A673 (cell line): ENCODE measurements at regions not wholly inside any gene's neighbourhood (a gene's known extent, or its start where the extent isn't known, plus 50 kb on each side); places are given as distances from the start of the nearest gene placed in this dataset.
"Not testable (repeated sequence)": the region's sequence is repeated elsewhere in the genome, so short reads cannot be mapped to it uniquely, and the experiment has no call there.

Experiments
- BruUV-seq: library from RNA; stranded (reverse); fragments of 400-500 nt; replicated peaks from 2 replicates; lab custom pipeline; 2021; lab: Mats Ljungman, UMichigan
- CTCF ChIA-PET: fragments of 300-600 bp; sonication (Branson Sonifier 250); formaldehyde crosslinking; loops from one replicate; lab custom pipeline; 2022; ENCODE audit warnings: antibody characterized with exemption; lab: Charles Lee
- POLR2A ChIA-PET: fragments of 300-600 bp; sonication (Branson Sonifier 250); formaldehyde crosslinking; loops from one replicate; lab custom pipeline; 2022; ENCODE audit warnings: antibody characterized with exemption; ENCODE audit not compliant: low non-redundant PET; lab: Charles Lee
- DNase-seq: peaks from one replicate; pipeline ENCODE4 v3.0.0-alpha.2; 2015; ENCODE audit warnings: low spot score
- H3K27ac ChIP-seq: fragments of 200-600 bp; sonication (generic); 2 replicates; pipeline ENCODE4 v1.5.1; 2016; ENCODE audit warnings: mixed run types, low read depth, mild to moderate bottlenecking, mixed read lengths, antibody characterized with exemption, low read length; ENCODE audit not compliant: poor library complexity, severe bottlenecking
- H3K27me3 ChIP-seq: fragments of 200-600 bp; sonication (generic); replicated peaks from 2 replicates; pipeline ENCODE4 v1.6.1; 2017; ENCODE audit warnings: mixed run types, low read depth, mild to moderate bottlenecking, mixed read lengths, antibody characterized with exemption, low read length; ENCODE audit not compliant: insufficient read depth, poor library complexity
- H3K36me3 ChIP-seq: fragments of 200-600 bp; sonication (generic); 2 replicates; pipeline ENCODE4 v1.6.1; 2016; ENCODE audit warnings: mixed run types, mild to moderate bottlenecking, mixed read lengths, antibody characterized with exemption, low read length; ENCODE audit not compliant: insufficient read depth, poor library complexity, severe bottlenecking
- H3K4me1 ChIP-seq: fragments of 200-600 bp; sonication (generic); 2 replicates; pipeline ENCODE4 v1.6.1; 2017; ENCODE audit warnings: mixed run types, mild to moderate bottlenecking, mixed read lengths, antibody characterized with exemption, low read length; ENCODE audit not compliant: insufficient read depth, poor library complexity, severe bottlenecking
- H3K4me3 ChIP-seq: fragments of 200-600 bp; sonication (generic); 2 replicates; pipeline ENCODE4 v1.5.1; 2016; ENCODE audit warnings: low read depth, mixed run types, mild to moderate bottlenecking, mixed read lengths, low read length; ENCODE audit not compliant: poor library complexity, severe bottlenecking
- H3K9me3 ChIP-seq: fragments of 200-600 bp; sonication (generic); 2 replicates; pipeline ENCODE4 v1.6.1; 2016; ENCODE audit warnings: mixed run types, low read depth, mild to moderate bottlenecking, mixed read lengths, antibody characterized with exemption, low read length; ENCODE audit not compliant: poor library complexity, severe bottlenecking
- CTCF ChIP-seq: fragments of 300-800, 200-600 bp; sonication (generic); conservative IDR thresholded peaks from 2 replicates; pipeline ENCODE4 v1.5.1; 2017; ENCODE audit warnings: low read depth, mild to moderate bottlenecking, antibody characterized with exemption, low read length, moderate library complexity, mixed read lengths
- EZH2 ChIP-seq: fragments of 200-600 bp; sonication (generic); IDR thresholded peaks from 2 replicates; pipeline ENCODE4 v1.6.1; 2017; ENCODE audit warnings: borderline replicate concordance, low read depth, mild to moderate bottlenecking, mixed read lengths, antibody characterized with exemption, low read length; ENCODE audit not compliant: poor library complexity, severe bottlenecking
- intact Hi-C: fragments of 100-400 bp; cut with micrococcal nuclease; formaldehyde crosslinking; loops from one replicate; pipeline ENCODE4 v1.10.0; 2022; ENCODE audit not compliant: unreplicated experiment

DNA sequence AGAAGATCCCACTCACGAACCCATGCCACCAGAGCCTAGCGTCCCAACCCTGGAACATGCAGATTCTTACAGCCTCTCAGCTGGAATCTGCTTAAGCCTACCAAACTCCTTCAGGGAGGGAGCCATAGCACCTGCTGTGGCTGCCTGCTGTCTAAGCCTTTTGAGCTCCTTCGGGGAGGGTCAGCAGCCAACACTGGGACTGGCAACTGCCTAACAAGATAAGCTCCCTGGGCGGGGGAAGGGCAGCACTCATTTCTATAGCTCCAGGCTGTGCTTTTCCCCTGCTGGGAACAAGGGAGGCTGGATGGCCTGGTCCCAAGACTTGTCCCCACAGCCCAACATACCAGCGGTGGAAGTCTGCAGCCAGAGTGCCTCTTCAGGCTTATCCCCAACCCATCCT lies 199.1 kb upstream of the OR13F1 start:
- Histone ChIP-seq H3K9me3 (no peaks in the 10 kb centered on the region), H3K27ac (no peak overlapping the region), H3K36me3 (no peaks in the 10 kb centered on the region), H3K4me3 (no peak overlapping the region), H3K27me3 (no peaks in the 10 kb centered on the region), H3K4me1 (no peaks in the 10 kb centered on the region)
- intact Hi-C loops = no loop called here
- POLR2A ChIA-PET = no interaction called here
- TF ChIP-seq EZH2 (no peak), CTCF (no peak)
- no TSS peak for BruUV-seq
- DNase-seq = no peak
- CTCF ChIA-PET = no interaction called here

GRCh38 chr9:104313396-104314110 lies 190.5 kb upstream of the OR13F1 start:
- H3K4me1 ChIP-seq = no peaks in the 10 kb centered on the region
- no peak for TF ChIP-seq EZH2
- no peak for TF ChIP-seq CTCF
- intact Hi-C loops = no loop called here
- ChIA-PET POLR2A (no interaction called here), CTCF (no interaction called here)
- no peaks in the 10 kb centered on the region for H3K27me3 ChIP-seq
- no peaks in the 10 kb centered on the region for H3K36me3 ChIP-seq
- H3K9me3 ChIP-seq = no peaks in the 10 kb centered on the region
- no peak overlapping the region for H3K27ac ChIP-seq
- H3K4me3 ChIP-seq = no peak overlapping the region
- no peak for DNase-seq
- no TSS peak for BruUV-seq

DNA sequence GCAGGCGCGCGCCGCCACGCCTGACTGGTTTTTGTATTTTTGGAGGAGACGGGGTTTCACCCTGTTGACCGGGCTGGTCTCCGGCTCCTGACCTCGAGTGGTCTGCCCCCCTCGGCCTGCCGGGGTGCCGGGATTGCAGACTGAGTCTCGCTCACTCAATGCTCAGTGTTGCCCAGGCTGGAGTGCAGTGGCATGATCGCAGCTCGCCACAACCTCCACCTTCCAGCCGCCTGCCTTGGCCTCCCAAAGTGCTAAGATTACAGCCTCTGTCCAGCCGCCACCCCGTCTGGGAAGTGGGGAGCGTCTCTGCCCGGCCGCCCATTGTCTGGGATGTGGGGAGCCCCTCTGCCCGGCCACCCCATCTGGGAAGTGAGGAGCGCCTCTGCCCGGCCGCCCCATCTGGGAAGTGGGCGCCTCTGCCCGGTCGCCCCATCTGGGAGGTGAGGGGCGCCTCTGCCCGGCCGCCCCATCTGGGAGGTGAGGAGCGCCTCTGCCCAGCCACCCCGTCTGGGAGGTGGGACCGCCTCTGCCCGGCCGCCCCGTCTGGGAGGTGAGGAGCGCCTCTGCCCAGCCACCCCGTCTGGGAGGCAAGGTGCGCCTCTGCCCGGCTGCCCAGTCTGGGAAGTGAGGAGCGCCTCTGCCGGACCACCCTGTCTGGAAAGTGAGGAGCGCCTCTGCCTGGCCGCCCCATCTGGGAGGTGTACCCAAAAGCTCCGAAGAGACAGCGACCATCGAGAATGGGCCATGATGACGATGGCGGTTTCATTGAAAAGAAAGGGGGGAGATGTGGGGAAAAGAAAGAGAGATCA lies 187.7 kb upstream of the OR13F1 start:
- POLR2A ChIA-PET, H3K4me1 ChIP-seq, H3K27ac ChIP-seq, CTCF ChIA-PET, H3K27me3 ChIP-seq, H3K36me3 ChIP-seq, intact Hi-C loops, H3K4me3 ChIP-seq, BruUV-seq, H3K9me3 ChIP-seq, DNase-seq: not testable (repeated sequence)

GRCh38 chr9:104319198-104319597 lies 184.9 kb upstream of the OR13F1 start:
- intact Hi-C loops = no loop called here

More at GRCh38 chr9:104319198-104319597, 184.9 kb upstream of the OR13F1 start:
- DNase-seq = no peak
- TF ChIP-seq EZH2 (no peak), CTCF (no peak)
- Histone ChIP-seq H3K27me3 (no peaks in the 10 kb centered on the region), H3K4me1 (no peaks in the 10 kb centered on the region), H3K27ac (no peak overlapping the region), H3K36me3 (no peaks in the 10 kb centered on the region), H3K4me3 (no peak overlapping the region), H3K9me3 (no peaks in the 10 kb centered on the region)
- POLR2A ChIA-PET = no interaction called here
- CTCF ChIA-PET = no interaction called here
- BruUV-seq = no TSS peak
